Memory B cell (primary cell): ENCODE measurements at regions not wholly inside any gene's neighbourhood (a gene's known extent, or its start where the extent isn't known, plus 50 kb on each side); places are given as distances from the start of the nearest gene placed in this dataset.

ENCODE experiments used
- ATAC-seq: fragments of 150-1000 bp; cut with Tn5 transposase; 2 replicates; pipeline ENCODE4 v1.10.0; 2021; ENCODE audit warnings: low read depth, mild to moderate bottlenecking, moderate library complexity
- DNase-seq, 2 donors: peaks; one replicate each; pipeline ENCODE4 v3.0.0; 2022; ENCODE audit warnings: low spot score in 2 of 2
- H3K27ac Mint-ChIP-seq: one replicate; pipeline ENCODE4 v1.8.0; 2022; ENCODE audit warnings: mild to moderate bottlenecking, moderate library complexity, mixed read lengths
- H3K27me3 Mint-ChIP-seq: one replicate; pipeline ENCODE4 v1.8.0; 2022; ENCODE audit warnings: mixed read lengths
- H3K36me3 Mint-ChIP-seq: one replicate; pipeline ENCODE4 v1.8.0; 2022; ENCODE audit warnings: mild to moderate bottlenecking, mixed read lengths
- H3K4me1 Mint-ChIP-seq: one replicate; pipeline ENCODE4 v1.8.0; 2022; ENCODE audit warnings: mixed read lengths
- H3K4me3 Mint-ChIP-seq: one replicate; pipeline ENCODE4 v1.8.0; 2022; ENCODE audit warnings: mild to moderate bottlenecking, moderate library complexity, mixed read lengths
- H3K9me3 Mint-ChIP-seq: one replicate; pipeline ENCODE4 v1.8.0; 2022; ENCODE audit warnings: mixed read lengths

DNA sequence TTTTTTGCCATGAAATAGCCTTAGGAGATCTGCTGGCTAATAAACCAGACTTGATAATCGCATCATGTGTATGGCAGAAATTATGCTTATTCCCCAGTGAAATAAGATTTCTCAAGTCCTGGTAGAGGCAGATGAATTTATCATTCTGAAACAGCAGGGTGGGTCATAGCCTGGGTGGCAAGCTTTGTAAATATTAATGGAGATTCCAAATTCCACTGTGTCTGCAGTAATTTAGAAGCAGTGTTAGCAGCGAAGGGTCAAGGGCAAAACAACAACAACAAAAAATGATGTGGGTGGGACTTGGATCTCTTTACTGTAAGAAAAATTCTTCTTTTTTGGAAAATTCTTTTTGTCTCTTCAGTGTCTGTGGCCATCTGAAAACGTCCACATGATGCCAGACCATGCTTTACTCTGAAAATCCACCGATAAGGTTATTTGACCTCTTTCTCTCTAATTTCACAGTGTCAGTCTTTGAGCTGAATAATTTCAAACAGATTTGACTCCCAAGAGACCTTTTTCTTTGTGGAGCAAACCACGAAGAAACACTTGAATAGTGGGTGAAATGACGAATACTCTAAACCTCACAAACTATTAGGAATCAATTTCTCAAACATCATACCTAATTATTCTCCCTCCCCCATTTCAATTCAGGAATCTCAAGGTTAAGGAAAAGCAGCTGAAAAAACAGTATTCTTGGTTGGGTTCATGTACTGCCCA is 106.0 kb upstream of the RPS23 start:
- ATAC-seq = no peak
- no peak for DNase-seq
- Mint-ChIP-seq H3K36me3 (no peaks in the 10 kb centered on the region), H3K4me3 (no peak overlapping the region), H3K4me1 (no peaks in the 10 kb centered on the region), H3K27ac (no peak overlapping the region), H3K9me3 (peaks cover under 1% of the 10 kb centered on the region), H3K27me3 (peaks cover 8% of the 10 kb centered on the region)

DNA sequence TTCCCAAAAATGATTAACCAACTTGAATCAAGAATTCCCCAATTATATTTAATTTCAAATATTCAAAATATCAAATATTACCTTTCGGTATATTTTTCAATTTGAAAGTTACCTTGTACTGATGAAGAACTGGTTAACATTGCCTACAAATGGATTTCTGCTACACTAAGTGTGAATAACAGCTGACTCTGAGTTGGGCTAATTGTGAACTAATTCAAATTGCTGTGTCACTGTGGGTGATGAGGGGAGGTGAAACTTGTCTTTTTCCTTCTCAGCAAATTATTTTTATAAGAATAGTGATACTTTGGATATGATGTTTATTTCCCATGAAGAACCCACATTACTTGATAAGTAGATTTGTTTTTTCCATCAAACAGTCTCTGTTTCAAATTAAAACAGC is 103.4 kb upstream of the RPS23 start:
- H3K27ac Mint-ChIP-seq = no peak overlapping the region
- DNase-seq = no peak
- no peak overlapping the region for H3K4me3 Mint-ChIP-seq
- peaks cover 7% of the 10 kb centered on the region for H3K27me3 Mint-ChIP-seq
- no peaks in the 10 kb centered on the region for H3K4me1 Mint-ChIP-seq
- H3K9me3 Mint-ChIP-seq = peaks cover 5% of the 10 kb centered on the region
- no peak for ATAC-seq
- H3K36me3 Mint-ChIP-seq = no peaks in the 10 kb centered on the region

DNA sequence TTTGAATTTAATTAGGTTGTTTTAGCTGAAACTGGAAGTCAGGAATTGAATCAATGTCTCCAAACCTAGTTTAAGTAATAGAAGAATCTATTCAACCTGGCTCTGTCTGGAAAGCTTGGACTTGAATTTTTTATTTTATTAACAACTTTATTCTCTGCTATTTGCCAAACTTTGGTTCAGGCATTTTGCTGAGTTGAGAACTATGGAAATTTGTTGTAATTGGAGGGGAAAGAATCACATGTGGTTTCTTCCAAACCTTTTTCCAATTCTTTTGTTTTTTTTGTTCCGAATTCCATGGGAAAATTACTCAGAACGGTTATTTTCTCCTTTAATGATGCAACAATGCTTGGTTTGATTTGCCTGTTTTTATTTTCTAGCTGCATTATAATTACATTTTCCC is 98.2 kb upstream of the RPS23 start:
- Mint-ChIP-seq H3K4me1 (no peaks in the 10 kb centered on the region), H3K9me3 (peaks cover 5% of the 10 kb centered on the region), H3K4me3 (no peak overlapping the region), H3K36me3 (no peaks in the 10 kb centered on the region), H3K27me3 (peaks cover 10% of the 10 kb centered on the region), H3K27ac (no peak overlapping the region)
- ATAC-seq (no peak), DNase-seq (no peak)

DNA sequence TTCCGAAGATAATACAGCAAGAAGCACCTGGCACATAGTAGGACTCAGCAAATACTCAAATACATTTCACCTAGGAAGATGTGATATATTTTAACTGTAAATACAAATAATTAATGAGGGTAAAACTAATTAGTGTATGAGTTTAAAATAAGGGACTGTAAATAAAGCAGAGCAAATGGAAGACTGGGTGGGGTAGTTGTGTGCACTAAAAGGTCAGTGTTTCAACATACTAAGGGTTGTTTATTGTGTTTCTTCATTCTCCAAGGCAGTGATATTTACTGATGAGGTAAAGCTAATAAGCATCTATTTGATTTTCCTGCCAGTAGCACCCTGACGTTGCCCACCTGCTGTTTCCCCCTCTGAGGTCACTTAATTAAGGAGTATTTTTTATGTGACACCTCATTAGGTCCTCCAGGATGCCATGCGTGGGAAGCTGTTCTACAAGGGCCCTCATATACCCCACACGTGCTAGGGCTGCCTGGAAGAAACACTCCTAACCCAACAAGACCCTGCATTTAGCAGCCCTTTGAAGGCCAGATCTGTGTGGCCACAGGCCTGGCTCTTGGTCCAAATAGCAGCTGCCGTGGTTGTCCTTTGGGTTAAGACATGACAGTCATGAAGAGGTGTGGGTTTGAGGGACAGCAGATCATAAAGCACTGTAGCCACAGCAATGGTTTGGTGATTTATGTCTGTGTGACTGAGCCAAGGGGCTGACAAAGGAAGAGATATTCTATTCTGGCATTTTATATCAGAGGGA is 97.5 kb upstream of the RPS23 start:
- no peak overlapping the region for H3K4me3 Mint-ChIP-seq
- ATAC-seq = no peak
- DNase-seq = no peak
- H3K27me3 Mint-ChIP-seq = peaks cover 10% of the 10 kb centered on the region
- H3K4me1 Mint-ChIP-seq = no peaks in the 10 kb centered on the region
- no peaks in the 10 kb centered on the region for H3K36me3 Mint-ChIP-seq
- no peak overlapping the region for H3K27ac Mint-ChIP-seq
- H3K9me3 Mint-ChIP-seq = peaks cover 5% of the 10 kb centered on the region

DNA sequence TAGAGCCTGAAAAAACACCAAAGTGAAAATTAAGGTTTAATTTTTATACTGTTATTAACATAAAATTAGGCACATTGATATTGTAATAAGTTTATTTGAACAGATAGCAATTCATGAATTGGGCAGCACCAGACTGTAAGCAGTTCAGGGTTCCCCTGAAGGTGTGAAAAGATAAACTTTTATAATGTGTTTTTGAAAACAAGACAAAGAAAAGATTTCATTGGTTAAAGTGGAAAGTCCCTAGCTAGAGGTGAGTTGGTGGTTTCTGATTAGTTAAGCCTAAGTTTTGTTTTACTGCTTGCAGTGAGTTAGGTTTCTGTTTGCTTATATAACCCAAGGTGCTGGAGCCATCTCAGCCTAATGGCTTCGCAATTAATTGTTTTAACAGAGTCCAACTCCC is 96.5 kb upstream of the RPS23 start:
- DNase-seq = no peak
- Mint-ChIP-seq H3K4me3 (no peak overlapping the region), H3K36me3 (no peaks in the 10 kb centered on the region), H3K9me3 (peaks cover 5% of the 10 kb centered on the region), H3K27ac (no peak overlapping the region), H3K4me1 (no peaks in the 10 kb centered on the region), H3K27me3 (peaks cover 10% of the 10 kb centered on the region)
- ATAC-seq = no peak

DNA sequence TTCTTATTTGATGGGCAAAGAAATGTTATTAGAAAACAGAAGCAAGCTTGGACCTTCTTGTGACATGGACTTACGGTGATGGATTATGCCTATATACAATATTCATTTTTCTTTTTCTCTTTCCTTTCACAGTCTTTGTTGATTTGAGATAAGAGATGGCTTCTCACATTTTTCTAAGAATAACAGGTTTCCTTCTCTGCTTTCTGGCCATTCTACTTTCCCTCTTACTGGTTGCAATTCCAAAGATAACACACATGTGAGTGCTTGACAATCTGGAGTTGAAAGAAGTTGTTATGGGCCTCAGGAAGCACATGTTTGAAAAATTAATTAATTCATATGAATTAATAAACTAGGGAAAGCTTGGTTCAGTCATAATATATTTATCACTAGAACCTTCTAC is 89.8 kb upstream of the RPS23 start:
- H3K4me3 Mint-ChIP-seq = no peak overlapping the region
- H3K9me3 Mint-ChIP-seq = no peaks in the 10 kb centered on the region
- H3K27ac Mint-ChIP-seq = no peak overlapping the region
- ATAC-seq (no peak), DNase-seq (no peak)
- no peaks in the 10 kb centered on the region for H3K4me1 Mint-ChIP-seq
- H3K36me3 Mint-ChIP-seq = no peaks in the 10 kb centered on the region
- H3K27me3 Mint-ChIP-seq = peaks cover 2% of the 10 kb centered on the region

DNA sequence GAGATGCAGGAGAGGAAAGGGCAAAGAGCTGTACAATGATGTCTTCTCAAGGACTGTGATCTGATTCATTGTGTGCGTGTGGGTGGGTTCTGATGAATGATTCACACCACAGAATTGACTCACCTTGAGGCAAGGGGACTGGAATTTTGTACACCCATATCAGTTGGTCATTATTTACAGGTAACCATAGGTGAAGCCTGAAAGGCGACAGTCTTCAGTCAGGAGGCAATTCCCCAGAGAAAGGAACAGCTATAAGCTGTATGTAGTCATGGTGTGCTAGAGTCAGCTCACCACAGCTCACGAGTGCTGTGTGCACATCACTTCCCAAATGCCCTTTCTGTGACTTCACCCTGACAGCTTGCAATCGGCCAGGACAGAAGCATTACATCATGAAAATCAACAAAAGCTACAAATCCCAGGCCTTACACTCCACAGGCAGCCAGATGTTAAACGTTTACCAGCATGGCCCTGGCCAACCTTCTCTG is 87.6 kb upstream of the RPS23 start:
- DNase-seq (no peak), ATAC-seq (no peak)
- H3K4me3 Mint-ChIP-seq = no peak overlapping the region
- peaks cover 6% of the 10 kb centered on the region for H3K27me3 Mint-ChIP-seq
- no peak overlapping the region for H3K27ac Mint-ChIP-seq
- peaks cover 4% of the 10 kb centered on the region for H3K4me1 Mint-ChIP-seq
- no peaks in the 10 kb centered on the region for H3K9me3 Mint-ChIP-seq
- no peaks in the 10 kb centered on the region for H3K36me3 Mint-ChIP-seq

DNA sequence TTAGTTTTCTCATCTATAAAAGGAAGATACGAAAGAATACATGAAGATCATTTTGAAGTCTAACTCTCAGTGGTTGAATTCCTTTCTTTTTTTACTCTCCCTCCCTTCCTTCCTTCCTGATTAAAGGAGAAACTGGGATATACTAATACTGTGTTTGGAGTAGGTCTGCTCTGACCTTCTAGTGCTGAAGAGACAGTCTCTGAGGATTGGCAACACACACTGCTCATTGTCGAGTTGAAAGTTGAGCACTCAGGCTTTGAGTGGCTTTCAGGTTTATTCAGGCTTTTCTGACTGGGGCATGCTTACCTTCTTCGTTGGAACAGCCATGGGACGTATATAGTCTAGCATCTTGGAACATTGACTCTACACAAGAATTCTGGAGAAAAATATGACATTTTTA is 86.9 kb upstream of the RPS23 start:
- ATAC-seq = no peak
- no peak overlapping the region for H3K4me3 Mint-ChIP-seq

DNA sequence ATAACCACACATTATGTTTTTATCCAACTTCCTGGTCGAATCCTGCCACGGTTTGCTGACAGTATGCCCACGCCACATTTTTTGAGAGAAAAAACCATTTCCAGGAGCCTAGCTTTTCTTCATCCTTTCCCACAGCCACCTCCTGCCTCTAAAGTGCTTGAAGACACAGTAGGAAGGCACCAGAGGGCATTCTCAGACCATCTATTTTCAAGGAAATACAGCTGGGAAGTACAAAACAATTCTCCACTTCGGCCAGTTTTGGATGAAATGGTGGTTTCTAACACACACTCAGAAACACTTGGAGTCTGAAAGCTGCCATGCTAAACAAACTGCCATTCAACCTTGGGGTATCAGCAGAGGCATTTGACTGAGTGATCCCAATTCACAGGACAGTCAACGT is 86.3 kb upstream of the RPS23 start:
- H3K36me3 Mint-ChIP-seq = no peaks in the 10 kb centered on the region
- ATAC-seq (no peak), DNase-seq (no peak)
- H3K9me3 Mint-ChIP-seq = no peaks in the 10 kb centered on the region
- no peak overlapping the region for H3K27ac Mint-ChIP-seq
- H3K27me3 Mint-ChIP-seq = peaks cover 6% of the 10 kb centered on the region
- peaks cover 4% of the 10 kb centered on the region for H3K4me1 Mint-ChIP-seq
- H3K4me3 Mint-ChIP-seq = no peak overlapping the region

More for the DNA sequence above, 86.9 kb upstream of the RPS23 start:
- DNase-seq = no peak
- no peak overlapping the region for H3K27ac Mint-ChIP-seq
- H3K36me3 Mint-ChIP-seq = no peaks in the 10 kb centered on the region
- H3K4me1 Mint-ChIP-seq = peaks cover 4% of the 10 kb centered on the region
- peaks cover 6% of the 10 kb centered on the region for H3K27me3 Mint-ChIP-seq
- H3K9me3 Mint-ChIP-seq = no peaks in the 10 kb centered on the region

DNA sequence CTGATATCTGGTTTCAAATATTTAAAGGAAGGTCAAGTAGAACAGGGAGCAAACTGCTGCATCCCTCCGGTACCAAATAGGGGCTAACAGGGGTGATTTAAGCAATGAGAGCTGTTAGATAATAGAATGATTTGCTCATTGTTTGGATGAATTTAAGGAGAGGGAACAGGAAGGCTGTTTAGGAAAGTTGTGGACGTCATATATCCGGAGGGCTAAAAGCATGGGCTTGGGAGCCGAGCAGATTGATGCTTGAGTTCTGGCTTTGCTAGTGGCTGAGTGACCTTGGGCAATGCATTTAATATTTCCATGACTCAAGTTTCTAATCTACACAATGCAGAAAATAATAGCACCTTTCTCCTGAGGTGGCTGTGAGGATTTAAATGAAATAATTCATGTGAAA is 85.4 kb upstream of the RPS23 start:
- no peaks in the 10 kb centered on the region for H3K9me3 Mint-ChIP-seq

DNA sequence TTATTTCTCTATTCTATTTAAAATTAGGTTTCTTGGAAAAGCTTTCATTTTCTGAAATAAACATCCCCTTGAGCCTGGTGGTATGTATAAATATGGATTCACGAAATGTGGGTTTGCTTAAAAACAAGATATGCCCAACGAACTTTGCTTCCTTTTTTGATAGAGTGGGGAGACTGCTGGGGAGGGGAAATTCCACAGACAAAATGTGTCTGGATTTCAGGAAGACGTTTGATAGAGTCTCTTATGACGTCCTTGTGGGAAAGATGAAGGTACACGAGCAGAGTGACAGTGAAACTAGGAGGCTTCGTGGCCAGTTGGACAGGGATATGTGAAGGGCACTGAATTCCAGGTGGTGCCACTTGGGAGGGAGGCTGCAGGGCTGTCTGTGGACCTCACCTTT is 84.5 kb upstream of the RPS23 start:
- Mint-ChIP-seq H3K9me3 (no peaks in the 10 kb centered on the region), H3K36me3 (no peaks in the 10 kb centered on the region), H3K27ac (no peak overlapping the region), H3K4me3 (no peak overlapping the region), H3K27me3 (peaks cover 6% of the 10 kb centered on the region), H3K4me1 (peaks cover 4% of the 10 kb centered on the region)
- DNase-seq (no peak), ATAC-seq (no peak)

More for the DNA sequence above, 85.4 kb upstream of the RPS23 start:
- Mint-ChIP-seq H3K27me3 (peaks cover 6% of the 10 kb centered on the region), H3K4me1 (peaks cover 4% of the 10 kb centered on the region), H3K4me3 (no peak overlapping the region), H3K27ac (no peak overlapping the region), H3K36me3 (no peaks in the 10 kb centered on the region)
- ATAC-seq (no peak), DNase-seq (no peak)

DNA sequence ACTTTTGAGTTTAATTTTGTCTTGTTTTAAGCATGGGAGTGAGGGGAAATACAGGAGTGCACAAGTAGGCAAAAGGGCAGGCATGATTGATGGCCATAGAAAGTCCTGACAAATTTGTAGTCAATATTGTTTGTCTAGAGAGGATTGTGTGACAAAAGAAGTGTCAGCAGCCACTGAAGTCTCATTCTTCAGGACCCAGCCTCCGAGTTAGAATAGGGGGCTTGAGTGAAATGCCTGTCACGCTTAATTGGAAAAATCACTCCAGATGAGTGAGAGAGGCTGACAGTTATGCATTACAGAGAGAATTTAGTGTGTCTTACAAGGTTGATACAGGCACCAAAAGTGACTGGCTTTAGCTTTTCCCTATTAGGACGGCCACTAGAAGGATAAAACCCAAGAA is 81.9 kb upstream of the RPS23 start:
- Mint-ChIP-seq H3K4me3 (no peak overlapping the region), H3K27ac (no peak overlapping the region), H3K9me3 (no peaks in the 10 kb centered on the region), H3K27me3 (peaks cover 4% of the 10 kb centered on the region), H3K4me1 (peaks cover 6% of the 10 kb centered on the region), H3K36me3 (no peaks in the 10 kb centered on the region)
- DNase-seq (no peak), ATAC-seq (no peak)

DNA sequence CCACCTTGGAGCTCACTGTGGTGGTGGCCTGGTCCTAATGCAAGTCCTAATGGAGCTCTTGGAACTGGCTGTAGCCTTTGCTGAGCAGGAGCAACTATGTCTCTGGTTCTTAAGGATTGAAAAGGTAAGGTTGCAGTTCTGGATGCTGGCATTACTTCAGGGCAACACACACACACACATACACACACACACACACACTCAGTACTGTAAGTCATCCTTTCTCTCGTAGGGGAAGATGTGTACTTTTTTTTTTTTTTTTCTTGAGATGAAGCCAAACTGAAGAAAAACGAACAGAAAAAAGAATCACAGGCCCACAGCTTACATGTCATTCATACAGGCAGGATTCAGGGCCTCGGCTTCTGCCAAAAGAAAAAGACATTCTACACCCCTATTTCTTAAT is 81.1 kb upstream of the RPS23 start:
- Mint-ChIP-seq H3K27ac (no peak overlapping the region), H3K4me1 (peaks cover 6% of the 10 kb centered on the region), H3K4me3 (no peak overlapping the region), H3K27me3 (peaks cover 4% of the 10 kb centered on the region), H3K9me3 (no peaks in the 10 kb centered on the region), H3K36me3 (no peaks in the 10 kb centered on the region)
- DNase-seq (no peak), ATAC-seq (no peak)

DNA sequence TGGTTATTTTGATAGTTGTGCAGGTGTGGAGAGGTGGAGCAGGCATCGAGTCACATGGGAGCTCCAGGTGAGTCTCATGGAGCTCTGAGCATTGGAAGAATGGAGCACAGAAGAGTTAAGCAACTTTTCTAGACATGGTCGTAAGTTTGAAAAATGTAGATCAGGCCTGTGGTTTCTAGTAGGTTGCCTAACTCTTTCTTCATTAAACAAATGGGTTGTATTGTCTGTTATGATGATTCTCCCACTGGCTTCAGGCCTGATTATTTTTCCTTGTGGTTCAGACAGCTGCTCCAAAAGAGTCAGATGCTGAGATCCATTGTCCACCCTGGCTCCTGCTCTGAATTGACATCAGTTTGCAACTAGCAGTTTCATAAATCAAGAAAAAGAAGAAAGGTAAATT is 80.3 kb upstream of the RPS23 start:
- peaks cover 6% of the 10 kb centered on the region for H3K4me1 Mint-ChIP-seq
- no peak overlapping the region for H3K4me3 Mint-ChIP-seq
- H3K36me3 Mint-ChIP-seq = no peaks in the 10 kb centered on the region
- no peak overlapping the region for H3K27ac Mint-ChIP-seq
- no peaks in the 10 kb centered on the region for H3K9me3 Mint-ChIP-seq
- ATAC-seq (no peak), DNase-seq (no peak)
- peaks cover 4% of the 10 kb centered on the region for H3K27me3 Mint-ChIP-seq
